Peyer's patch (tissue), 4 donors: ENCODE measurements at regions not wholly inside any gene's neighbourhood (a gene's known extent, or its start where the extent isn't known, plus 50 kb on each side); places are given as distances from the start of the nearest gene placed in this dataset.

Experiments
- POLR2A ChIP-seq, 2 donors: fragments of 450-650 bp; IDR thresholded peaks; one replicate each; pipeline ENCODE4 v1.5.1; 2017; ENCODE audit warnings: antibody characterized with exemption in 2 of 2, mild to moderate bottlenecking in 2 of 2, moderate library complexity in 2 of 2
- TF ChIP-seq, protein P1 (sequence below), 6 experiments: fragments of 450-650 bp in 4 of 6; fragments of 200-600 bp in 2 of 6; sonication (generic) in 1 of 6; IDR thresholded peaks; one replicate each; pipeline ENCODE4 v1.5.1; 2017 to 2019; ENCODE audit warnings: antibody characterized with exemption in 6 of 6, mild to moderate bottlenecking in 3 of 6, moderate library complexity in 1 of 6

DNA sequence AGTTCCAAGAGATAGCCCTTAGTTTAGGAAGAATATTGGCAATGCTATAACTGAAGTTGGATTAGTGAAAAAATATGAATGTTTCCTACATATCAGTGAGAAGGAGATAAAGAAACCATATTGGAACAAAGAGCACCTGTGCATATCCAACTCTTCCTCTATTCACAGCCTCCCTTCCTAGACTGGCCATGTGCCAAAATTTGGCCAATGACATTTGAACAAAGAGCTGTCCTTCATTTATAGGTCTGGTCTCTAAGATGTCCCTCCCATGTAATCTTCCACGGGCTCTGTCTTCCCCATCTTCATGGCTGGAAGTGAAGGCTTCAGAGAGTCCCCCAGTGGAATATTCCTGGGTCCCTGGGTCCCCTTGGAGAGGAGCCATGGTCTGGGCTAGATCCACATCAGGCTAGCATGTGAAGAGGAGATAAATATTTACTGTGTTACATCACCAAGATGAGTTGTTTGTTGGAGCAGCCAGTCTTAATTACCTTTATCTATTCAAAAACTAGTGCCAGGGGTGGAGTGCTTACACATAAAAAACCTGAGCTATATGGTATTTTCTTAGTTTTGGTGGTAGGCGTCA is 190.0 kb upstream of the S1PR3 start:
- no peak for TF ChIP-seq POLR2A (IDR thresholded peaks at IDR 0.05)
- TF ChIP-seq, protein P1, sequence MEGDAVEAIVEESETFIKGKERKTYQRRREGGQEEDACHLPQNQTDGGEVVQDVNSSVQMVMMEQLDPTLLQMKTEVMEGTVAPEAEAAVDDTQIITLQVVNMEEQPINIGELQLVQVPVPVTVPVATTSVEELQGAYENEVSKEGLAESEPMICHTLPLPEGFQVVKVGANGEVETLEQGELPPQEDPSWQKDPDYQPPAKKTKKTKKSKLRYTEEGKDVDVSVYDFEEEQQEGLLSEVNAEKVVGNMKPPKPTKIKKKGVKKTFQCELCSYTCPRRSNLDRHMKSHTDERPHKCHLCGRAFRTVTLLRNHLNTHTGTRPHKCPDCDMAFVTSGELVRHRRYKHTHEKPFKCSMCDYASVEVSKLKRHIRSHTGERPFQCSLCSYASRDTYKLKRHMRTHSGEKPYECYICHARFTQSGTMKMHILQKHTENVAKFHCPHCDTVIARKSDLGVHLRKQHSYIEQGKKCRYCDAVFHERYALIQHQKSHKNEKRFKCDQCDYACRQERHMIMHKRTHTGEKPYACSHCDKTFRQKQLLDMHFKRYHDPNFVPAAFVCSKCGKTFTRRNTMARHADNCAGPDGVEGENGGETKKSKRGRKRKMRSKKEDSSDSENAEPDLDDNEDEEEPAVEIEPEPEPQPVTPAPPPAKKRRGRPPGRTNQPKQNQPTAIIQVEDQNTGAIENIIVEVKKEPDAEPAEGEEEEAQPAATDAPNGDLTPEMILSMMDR (IDR thresholded peaks at IDR 0.05): no peak
